ENCODE measurements at regions not wholly inside any gene's neighbourhood (a gene's known extent, or its start where the extent isn't known, plus 50 kb on each side); places are given as distances from the start of the nearest gene placed in this dataset.

DNA sequence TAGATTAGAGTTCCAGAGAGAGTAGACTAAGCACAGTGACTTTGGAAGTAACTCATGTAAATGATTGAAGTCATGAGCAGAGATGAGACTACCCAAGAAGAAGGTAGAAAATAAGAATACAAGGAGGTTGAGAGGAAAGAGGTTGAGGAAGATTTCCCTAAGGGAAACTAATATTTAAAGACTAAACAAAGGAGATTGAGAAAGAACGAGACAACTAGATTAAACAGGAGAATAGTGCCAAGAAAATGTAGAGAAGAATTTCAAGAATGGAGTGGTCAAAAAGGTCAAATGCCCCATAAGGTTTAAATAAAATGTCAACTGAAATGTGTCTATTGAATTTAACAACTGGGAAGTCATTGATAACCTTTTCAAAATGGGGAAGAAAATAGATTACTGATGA, 59.0 kb downstream of the RPS29 start:
- Histone ChIP-seq H3K36me3 (no peaks in the 10 kb centered on the region), H3K4me3 (ENCODE audit: low read depth, low read length) (no peak overlapping the region), H3K27ac (no peak overlapping the region), H3K27me3 (ENCODE audit: insufficient read depth, low read depth, severe bottlenecking) (no peaks in the 10 kb centered on the region), H3K9me3 (ENCODE audit: severe bottlenecking) (no peaks in the 10 kb centered on the region)
- TF ChIP-seq CTCF (IDR thresholded peaks at IDR 0.05; ENCODE audit: low read depth, low read length), result no peak
- DNase-seq, result no peak

DNA sequence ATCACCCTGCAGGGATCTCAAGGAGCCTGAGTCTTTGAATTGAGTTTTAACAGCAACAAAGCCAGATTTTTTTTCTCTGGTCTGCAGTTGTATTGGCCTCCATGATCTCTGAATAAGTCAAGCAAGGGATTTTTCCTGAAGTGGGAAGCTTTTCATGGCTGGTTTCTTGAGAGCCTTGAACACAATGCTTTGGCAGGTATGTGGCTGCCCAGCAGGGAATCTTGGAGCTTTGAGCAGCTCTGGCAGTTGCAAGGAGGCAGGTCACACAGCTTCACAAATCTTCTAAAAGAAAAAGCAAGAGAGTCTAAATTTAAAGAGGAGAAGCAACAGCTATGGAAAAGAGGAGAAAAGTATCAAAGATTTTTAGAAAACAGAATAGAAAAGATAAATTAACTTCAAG, 60.1 kb downstream of the RPS29 start:
- TF ChIP-seq CTCF (IDR thresholded peaks at IDR 0.05; ENCODE audit: low read depth, low read length), result no peak
- Histone ChIP-seq H3K27me3 (ENCODE audit: insufficient read depth, low read depth, severe bottlenecking) (no peaks in the 10 kb centered on the region), H3K36me3 (no peaks in the 10 kb centered on the region), H3K9me3 (ENCODE audit: severe bottlenecking) (no peaks in the 10 kb centered on the region), H3K4me3 (ENCODE audit: low read depth, low read length) (no peak overlapping the region), H3K27ac (no peak overlapping the region)
- no peak for DNase-seq

GRCh38 chr14:49516286-49516685, 69.9 kb downstream of the RPS29 start:
- no peak for TF ChIP-seq CTCF (IDR thresholded peaks at IDR 0.05; ENCODE audit: low read depth, low read length)
- no peak for DNase-seq
- no peaks in the 10 kb centered on the region for H3K9me3 ChIP-seq (ENCODE audit: severe bottlenecking)
- H3K4me3 ChIP-seq (ENCODE audit: low read depth, low read length), result no peak overlapping the region
- no peaks in the 10 kb centered on the region for H3K36me3 ChIP-seq
- no peaks in the 10 kb centered on the region for H3K27me3 ChIP-seq (ENCODE audit: insufficient read depth, low read depth, severe bottlenecking)
- no peak overlapping the region for H3K27ac ChIP-seq

GRCh38 chr14:49512571-49512970, 73.6 kb downstream of the RPS29 start:
- TF ChIP-seq CTCF (IDR thresholded peaks at IDR 0.05; ENCODE audit: low read depth, low read length), result no peak
- H3K27me3 ChIP-seq (ENCODE audit: insufficient read depth, low read depth, severe bottlenecking), result no peaks in the 10 kb centered on the region
- H3K9me3 ChIP-seq (ENCODE audit: severe bottlenecking), result peaks cover 3% of the 10 kb centered on the region
- no peak overlapping the region for H3K27ac ChIP-seq
- no peak for DNase-seq
- no peaks in the 10 kb centered on the region for H3K36me3 ChIP-seq
- no peak overlapping the region for H3K4me3 ChIP-seq (ENCODE audit: low read depth, low read length)

DNA sequence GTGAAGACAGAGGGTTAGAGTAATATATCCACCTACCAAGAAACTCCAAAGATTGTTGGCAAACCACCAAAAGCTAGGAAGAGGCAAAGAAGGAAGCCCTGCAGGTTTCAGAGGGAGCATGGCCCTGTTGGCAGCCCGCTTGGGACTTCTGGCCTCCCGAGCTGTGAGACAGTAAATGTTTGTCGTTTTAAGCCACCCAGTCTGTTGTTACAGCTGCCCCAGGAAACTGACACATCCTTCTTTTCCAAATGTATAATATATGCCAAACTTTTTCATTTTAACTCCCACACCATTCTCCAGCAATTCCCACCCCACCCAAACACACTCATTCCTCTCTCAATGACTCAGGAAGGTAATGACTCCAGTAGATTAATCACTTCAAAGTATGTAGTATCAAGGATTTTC, 74.0 kb downstream of the RPS29 start:
- H3K27me3 ChIP-seq (ENCODE audit: insufficient read depth, low read depth, severe bottlenecking), result no peaks in the 10 kb centered on the region
- H3K27ac ChIP-seq, result no peak overlapping the region
- TF ChIP-seq CTCF (IDR thresholded peaks at IDR 0.05; ENCODE audit: low read depth, low read length), result no peak
- no peak overlapping the region for H3K4me3 ChIP-seq (ENCODE audit: low read depth, low read length)
- peaks cover 3% of the 10 kb centered on the region for H3K9me3 ChIP-seq (ENCODE audit: severe bottlenecking)
- no peaks in the 10 kb centered on the region for H3K36me3 ChIP-seq
- no peak for DNase-seq

- Histone ChIP-seq H3K27me3 (ENCODE audit: insufficient read depth, low read depth, severe bottlenecking) (no peaks in the 10 kb centered on the region), H3K4me3 (ENCODE audit: low read depth, low read length) (no peak overlapping the region)
Observed at GRCh38 chr14:49508124-49508523, 78.1 kb downstream of the RPS29 start.

More at GRCh38 chr14:49508124-49508523, 78.1 kb downstream of the RPS29 start:
- DNase-seq, result no peak
- Histone ChIP-seq H3K36me3 (no peaks in the 10 kb centered on the region), H3K27ac (no peak overlapping the region), H3K9me3 (ENCODE audit: severe bottlenecking) (peaks cover 3% of the 10 kb centered on the region)
- no peak for TF ChIP-seq CTCF (IDR thresholded peaks at IDR 0.05; ENCODE audit: low read depth, low read length)
